NAMALWA (cell line): ENCODE measurements at regions not wholly inside any gene's neighbourhood (a gene's known extent, or its start where the extent isn't known, plus 50 kb on each side); places are given as distances from the start of the nearest gene placed in this dataset.

Source experiments
- DNase-seq: peaks from one replicate; pipeline ENCODE4 v3.0.0-alpha.2; 2015; ENCODE audit warnings: low spot score

- DNase-seq, result no peak
Observed at GRCh38 chr3:30945291-30945690, 50.8 kb upstream of the GADL1 start.

- DNase-seq, result no peak
Observed at GRCh38 chr3:30948426-30948825, 54.0 kb upstream of the GADL1 start.

- DNase-seq, result no peak
Observed at GRCh38 chr3:30951826-30952225, 57.4 kb upstream of the GADL1 start.

DNA sequence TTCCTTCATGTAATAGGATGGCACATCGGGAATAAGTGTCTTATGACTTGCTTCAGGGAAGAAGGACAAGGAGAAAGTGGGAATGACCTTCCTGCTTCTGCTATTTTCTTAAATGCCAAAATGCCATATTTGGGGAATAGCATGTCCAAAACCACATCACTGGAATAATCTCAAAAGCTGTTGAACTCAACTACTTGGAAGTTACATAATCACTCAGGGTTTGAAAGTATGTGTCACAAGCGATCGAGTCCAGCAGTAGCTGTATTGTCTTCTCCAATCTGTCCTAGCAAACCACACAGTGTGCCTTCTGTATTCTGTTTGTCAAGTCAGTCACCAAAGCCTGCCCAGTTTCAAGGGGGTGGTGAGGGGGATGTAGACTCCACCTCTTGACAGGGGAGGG, 58.3 kb upstream of the GADL1 start:
- no peak for DNase-seq

- DNase-seq, result no peak
Observed at GRCh38 chr3:30954426-30954825, 60.0 kb upstream of the GADL1 start.

DNA sequence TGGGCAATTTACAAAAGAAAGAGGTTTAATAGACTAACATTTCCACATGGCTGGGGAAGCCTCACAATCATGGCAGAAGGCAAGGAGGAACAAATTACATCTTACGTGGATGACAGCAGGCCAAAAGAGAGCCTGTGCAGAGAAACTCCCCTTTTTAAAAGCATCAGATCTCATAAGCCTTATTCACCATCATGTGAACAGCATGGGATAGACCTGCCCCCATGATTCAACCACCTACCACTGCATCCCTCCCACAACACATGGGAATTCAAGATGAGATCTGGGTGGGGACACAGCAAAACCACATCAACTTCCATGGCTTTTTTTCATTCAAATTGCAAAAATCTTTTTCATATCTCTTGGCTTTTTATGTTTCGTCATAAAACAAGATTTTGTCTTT, 67.6 kb upstream of the GADL1 start:
- DNase-seq, result no peak

GRCh38 chr3:30962493-30962892, 68.0 kb upstream of the GADL1 start:
- DNase-seq, result no peak

GRCh38 chr3:30963223-30963722, 68.8 kb upstream of the GADL1 start:
- DNase-seq, result no peak

DNA sequence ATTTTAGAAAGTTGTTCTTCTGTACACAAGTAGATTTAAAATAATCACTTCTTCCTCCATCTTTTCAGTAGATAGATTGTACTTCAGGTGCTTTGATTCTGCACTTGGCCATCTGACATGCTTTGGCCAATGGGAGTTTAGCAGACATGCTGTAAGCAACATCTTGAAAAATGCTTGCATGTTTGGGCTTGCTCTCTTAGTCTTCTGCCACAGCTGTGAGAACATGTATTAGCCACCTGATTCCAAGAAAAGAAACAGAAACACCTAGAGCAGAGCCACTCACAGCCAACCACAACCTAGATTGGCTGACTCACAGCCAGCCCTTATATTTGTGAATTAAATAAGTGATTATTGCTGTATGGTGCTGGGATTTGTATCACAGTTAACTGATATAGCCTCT, 70.2 kb upstream of the GADL1 start:
- DNase-seq, result no peak

DNA sequence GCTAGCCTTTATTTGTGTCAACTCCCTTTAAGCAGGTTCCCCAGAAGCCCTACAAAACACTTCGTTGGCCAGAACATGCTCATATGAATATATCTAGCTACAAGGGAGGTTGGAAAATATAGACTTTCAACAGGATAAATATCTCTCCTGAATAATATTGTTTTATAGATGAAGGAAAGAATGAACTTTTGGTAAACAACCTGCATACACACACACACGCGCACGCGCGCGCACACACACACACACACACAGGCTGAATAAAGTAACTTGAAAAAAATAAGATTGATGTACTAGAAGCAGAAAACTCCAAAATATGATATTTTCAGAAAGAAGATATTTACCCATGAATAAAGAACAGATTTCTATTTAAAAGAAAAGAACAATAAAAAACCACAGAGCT, 72.4 kb upstream of the GADL1 start:
- DNase-seq, result no peak

GRCh38 chr3:30970183-30970582, 75.7 kb upstream of the GADL1 start:
- DNase-seq, result peak; percentile 18

DNA sequence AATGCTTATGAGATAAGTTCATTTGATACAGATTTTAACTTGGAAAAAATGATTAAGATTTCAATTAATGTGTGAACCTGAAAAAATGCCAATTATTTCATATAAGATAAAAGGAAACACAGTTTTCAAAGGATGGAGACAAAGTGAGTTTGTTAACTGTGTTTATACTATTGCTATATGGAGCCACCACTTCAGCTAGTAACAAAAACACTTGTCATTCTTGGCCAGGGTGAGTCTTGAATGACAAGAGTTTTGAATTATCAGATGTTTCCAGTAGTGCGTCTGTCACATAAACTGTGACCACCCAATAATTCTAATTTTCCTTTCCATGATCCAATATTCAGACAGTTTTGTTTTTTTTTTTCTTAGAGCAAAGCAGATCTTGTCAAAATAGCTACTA, 78.0 kb upstream of the GADL1 start:
- no peak for DNase-seq

DNA sequence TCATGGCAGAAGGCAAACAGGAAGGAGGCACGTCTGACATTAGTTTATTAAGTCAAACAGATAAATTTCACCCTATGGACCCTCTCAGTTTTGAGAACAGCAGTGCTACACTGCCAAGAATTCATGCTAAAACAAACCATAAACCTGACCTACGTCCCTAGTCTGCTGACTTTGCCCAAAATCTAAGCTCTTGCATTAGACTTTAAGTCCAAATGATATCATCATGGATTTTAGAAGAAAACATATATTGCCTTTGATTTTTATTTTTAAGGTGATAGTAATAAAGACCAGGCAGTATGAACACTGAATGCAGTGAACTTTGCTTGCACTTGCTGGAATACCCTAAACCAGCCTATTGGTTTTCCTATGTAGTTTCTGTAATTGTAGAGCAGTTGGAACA, 79.6 kb upstream of the GADL1 start:
- no peak for DNase-seq

- DNase-seq, result no peak
Observed at GRCh38 chr3:30977592-30977991, 83.1 kb upstream of the GADL1 start.

- DNase-seq, result no peak
Observed at GRCh38 chr3:30980993-30981392, 86.5 kb upstream of the GADL1 start.

GRCh38 chr3:30982416-30983075, 88.1 kb upstream of the GADL1 start:
- no peak for DNase-seq

DNA sequence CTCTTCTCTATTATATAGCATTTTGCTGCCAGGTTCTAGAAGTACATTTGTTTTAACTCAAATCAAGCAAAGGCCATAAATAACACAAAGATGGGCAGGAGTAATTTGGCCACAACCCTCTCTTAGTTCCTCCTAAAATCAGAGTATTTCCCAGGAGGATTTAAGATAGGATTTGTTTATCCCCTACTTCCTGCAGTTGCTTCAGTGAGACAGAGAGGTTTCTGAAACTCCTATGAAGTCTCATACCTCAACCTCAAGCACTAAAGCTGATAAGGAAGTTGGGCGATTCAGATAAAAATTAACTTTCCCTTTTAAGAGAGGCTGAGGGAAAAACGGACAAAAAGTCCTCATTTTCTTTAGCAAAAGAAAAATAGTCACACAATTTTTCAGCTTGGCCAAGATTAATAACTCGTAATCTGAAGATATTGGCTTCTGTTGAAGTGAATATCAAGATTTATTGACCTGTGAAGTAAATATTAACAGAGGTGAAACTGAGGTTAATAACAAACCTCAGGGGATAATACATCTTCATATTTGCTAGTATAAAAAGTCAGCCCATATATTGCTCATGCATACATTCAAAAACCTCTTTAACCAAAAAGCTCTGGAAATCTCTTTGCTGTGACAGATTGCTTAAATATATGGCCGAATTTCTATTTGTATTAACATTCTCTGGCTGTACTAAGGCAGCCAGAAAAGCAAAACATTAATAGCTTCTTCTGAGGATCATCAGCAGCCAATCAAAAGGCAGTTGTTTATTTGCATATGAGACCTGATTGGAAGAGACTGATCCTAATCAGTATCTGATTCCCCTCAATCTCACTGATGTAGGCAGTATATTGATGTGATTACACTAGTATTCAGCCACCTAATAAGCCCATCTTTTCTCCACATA, 90.6 kb upstream of the GADL1 start:
- DNase-seq, result peak; percentile 50

DNA sequence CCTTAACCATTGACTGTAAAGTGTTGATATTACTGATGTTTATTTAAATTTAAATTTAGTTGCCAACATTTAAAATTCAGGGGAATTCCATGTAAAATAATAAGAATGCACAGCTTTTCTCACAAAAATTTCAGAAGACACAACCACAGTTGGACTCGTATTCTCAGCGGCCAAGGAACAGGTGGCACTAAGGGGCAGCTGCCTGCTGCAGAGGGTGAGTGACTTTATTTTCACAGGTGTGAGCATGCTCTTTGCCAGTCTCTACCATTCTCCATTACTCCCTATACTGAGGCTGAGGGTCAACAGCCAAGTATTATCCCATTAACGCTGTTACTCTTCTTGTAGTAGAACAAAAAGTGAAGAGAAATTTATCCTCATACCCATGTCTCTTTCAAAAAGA, 92.1 kb upstream of the GADL1 start:
- DNase-seq, result no peak

DNA sequence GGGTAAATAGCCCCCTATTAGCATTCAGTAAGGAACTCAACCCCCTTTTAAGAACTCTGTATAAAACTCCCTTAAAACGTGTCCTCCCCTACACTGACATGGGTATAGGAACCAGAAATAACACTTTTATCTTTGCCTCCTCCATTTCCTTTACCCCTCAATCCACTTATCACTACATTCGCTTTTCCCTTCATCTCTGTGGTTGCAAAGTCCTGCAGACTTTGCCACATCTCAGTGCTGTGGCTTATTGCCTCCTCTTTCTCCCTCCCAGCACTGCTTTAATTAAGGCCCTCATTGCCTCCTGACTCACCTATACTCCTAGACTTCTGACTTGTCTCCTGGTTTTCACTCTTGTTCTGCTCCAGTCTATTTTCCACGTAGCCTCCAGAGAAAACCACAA, 94.3 kb upstream of the GADL1 start:
- DNase-seq, result no peak

DNA sequence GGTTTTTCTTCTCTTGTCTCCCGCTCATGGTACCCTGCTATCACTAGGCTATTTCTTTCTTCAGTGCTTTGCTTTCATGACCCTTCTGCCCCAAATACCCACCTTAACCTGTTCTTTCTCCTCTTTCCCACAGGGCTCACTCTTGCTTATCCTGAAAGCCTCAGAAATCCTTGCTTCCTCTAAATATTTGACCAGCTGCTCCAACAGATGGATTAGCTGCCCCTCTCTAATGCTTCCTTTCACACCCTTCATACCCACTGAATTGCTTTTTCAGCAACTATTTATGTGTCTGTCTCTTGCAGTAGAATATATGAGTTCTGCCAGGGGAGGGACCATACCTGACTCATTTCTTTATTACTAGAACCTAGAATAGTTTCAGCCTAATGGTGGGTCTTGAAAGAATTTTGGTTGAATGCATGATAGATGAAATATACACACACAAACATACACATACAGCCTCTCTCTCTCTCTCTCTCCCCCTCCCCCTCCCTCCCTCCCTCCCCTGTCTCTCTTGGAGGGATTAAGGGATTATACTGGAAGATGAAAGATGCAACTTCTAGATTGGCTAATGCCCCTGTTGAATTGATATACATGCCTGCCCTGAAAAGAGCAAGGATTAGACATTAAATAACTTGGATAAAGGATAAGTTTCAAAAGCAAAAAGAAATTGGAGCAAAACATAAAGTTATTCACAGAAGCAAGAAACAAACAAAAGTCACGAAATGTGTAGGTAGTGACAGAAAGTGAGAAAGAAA, 95.0 kb upstream of the GADL1 start:
- DNase-seq, result no peak

- no peak for DNase-seq
Observed at GRCh38 chr3:30996467-30996866, 102.0 kb upstream of the GADL1 start.

DNA sequence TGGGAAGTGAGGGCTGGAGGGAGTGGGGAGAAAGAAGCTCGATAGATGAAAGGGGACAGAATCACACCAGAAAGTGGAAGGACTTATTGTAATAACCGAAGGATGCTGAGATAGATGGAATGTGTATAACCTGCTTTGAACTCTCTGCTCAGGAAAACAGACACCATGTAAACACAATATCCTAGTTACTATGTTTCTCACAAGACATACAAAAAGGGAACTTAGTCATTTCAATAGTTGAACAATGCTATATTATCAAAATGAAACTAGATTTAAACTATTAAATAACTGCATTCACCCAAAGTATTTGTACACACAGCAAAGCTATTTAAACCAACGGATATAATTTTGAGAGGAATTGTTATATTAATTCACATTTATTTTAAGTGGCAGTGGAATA, 108.3 kb upstream of the GADL1 start:
- no peak for DNase-seq
